ENCODE measurements at regions not wholly inside any gene's neighbourhood (a gene's known extent, or its start where the extent isn't known, plus 50 kb on each side); places are given as distances from the start of the nearest gene placed in this dataset.

DNA sequence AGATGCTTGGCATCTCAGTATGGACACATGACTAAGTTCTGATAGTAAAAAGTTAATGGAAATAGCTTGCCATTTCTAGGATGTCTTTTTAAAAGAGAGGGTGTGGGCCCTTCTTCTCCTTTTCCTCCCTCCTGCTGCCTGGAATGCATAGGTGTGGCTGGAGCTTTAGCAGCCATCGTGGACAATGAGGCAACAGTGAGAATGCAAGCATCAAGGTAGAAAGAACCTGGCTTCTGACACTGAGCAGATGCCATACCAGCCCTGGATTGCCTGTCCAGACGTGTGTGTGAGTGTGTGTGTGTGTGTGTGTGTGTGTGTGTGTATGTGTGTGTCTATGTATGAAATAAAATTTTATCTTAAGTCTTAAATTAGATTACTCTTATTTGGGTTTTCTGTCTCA lies 660.1 kb downstream of the XIRP2 start:
- DNase-seq (ENCODE audit: insufficient read length, low spot score): no peak
- no peak for FAIRE-seq

DNA sequence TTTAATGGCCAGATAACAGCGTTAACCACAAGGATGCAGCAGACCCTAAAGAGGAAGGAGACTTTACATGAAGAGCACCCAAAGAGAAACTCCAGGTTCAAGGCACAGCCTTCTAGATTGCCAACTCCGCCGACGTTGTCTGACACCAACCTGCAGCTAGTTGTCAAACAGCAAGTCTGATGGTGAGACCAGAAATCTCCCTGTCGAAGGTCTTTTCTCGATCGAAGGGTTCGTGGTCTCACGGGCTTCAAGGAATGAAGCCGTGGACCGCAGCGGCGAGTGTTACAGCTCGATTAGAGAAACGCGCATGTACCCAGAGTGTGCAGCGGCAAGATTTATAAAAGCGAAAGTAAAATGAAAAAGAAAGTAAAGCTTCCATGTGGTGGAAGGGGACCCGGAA lies 656.3 kb downstream of the XIRP2 start:
- no peak for FAIRE-seq
- no peak for DNase-seq (ENCODE audit: insufficient read length, low spot score)

DNA sequence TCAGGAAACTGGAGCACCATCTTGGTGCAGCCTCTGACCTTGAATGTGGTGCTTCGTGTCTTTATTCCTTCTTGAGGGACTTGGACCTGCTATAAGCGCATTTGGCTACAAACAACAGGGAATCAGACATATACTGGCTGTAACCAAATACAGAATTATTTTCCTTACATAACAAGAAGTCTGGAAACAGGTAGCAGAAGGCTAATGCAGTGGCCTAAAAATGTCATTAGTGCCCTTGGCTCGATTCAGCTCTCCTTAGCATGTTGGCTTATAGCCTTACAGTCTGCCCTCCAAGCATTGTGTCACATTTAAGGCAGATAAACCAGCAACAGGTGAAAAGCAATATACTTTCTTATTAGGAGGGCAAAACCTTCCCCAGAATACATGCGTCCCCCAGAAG lies 655.4 kb downstream of the XIRP2 start:
- FAIRE-seq (no peak), DNase-seq (ENCODE audit: insufficient read length, low spot score) (no peak)

DNA sequence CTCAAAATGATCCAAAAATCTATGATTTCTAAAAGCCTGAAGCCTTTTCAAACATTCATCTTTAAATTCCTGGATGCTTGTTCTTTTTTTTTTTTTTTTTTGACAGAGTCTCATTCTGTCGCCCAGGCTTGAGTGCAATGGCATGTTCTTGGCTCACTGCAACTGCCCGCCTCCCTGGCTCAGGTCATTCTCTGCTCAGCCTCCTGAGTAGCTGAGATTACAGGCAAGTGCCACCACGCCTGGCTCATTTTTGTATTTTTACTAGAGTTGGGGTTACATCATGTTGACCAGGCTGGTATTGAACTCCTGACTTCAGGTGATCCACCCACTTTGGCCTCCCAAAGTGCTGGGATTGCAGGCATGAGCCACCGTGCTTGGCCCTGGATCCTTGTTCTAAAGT lies 649.5 kb downstream of the XIRP2 start:
- FAIRE-seq (no peak), DNase-seq (ENCODE audit: insufficient read length, low spot score) (no peak)

DNA sequence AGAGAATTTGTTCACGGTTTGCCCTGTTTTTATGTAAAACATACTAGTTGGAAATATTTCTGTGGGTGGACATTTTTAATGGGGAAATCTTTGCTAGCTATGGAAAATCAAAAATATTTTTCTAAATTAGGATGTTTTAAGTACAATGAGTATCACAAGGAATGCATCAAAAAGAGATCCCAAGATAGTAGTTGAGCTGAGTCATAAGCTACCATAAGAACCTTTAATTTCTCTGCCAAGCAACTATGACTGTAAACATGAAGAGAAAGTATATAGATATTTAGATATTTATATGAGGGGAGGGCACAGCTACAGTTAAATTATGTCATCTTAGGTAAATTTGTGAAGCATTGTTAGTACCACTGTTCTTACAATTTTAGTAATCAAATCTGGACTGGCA lies 646.2 kb downstream of the XIRP2 start:
- no peak for FAIRE-seq
- no peak for DNase-seq (ENCODE audit: insufficient read length, low spot score)

DNA sequence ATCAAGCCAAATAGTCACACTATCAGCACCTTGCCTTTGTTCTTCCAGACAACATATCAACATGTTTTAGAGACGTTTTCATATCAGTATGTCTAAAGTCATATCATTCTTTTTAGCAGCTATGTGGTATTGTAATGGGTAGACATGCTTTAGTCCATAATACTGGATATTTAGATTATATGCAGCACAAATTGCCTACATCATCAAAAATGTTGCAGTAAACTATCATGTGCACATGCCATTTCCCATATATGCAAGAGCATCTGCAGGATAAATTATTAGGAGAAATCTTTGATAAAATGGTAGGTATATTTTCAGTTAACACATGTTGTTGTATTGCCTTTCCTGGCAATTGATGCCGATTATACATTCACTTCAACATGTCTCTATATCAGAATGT lies 636.5 kb downstream of the XIRP2 start:
- FAIRE-seq: no peak
- no peak for DNase-seq (ENCODE audit: insufficient read length, low spot score)

DNA sequence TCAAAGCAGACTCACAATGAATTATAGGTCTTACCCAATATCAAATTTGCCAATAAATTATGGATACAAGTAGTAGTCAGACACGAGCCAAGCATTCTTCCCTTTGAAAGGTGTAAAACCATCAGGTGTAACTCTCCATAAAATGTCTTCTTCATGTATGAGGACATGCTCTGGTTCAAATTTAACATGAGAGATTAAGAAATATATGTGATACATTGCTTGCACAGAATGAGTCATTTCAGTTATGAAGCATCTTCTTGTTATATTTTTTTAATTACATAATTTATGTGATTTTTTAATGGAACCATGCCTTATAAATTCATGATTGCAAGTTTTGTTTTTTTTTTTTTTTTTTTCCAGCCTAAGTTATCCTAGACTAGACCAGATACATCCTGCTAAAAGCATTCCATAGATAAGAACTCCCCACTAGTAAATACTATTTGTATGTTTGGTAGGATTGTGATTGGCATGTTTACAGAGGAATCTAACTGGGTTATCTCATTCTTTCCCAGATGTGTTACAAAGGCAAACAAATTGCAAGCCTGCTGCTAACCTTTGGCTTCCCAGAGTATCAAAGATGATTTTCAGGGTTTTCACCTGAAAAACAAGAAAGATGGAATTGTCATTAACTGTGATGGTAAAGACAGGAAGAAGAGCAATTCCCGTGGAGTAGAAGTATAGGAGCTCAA lies 621.9 kb downstream of the XIRP2 start:
- DNase-seq (ENCODE audit: insufficient read length, low spot score): no peak
- no peak for FAIRE-seq

DNA sequence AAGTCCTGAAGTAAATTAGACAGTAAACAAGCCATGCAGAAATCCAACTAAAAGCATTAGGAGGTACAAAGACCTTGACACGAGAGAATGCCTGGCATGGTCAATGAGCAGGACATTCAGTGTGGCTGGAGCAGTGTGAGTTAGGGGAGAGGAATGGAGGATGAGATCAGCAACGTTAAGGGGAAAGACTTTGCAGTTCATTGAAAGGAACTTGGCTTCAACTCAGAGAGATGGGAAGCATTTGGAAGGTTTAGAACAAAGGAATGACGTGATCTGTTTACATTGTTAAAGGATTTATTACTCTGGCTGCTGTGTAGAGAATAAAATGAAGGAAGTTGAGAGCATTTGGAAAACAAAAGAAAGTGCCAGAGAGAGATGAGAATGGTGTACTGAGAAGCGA lies 621.3 kb downstream of the XIRP2 start:
- DNase-seq (ENCODE audit: insufficient read length, low spot score) (no peak), FAIRE-seq (no peak)

DNA sequence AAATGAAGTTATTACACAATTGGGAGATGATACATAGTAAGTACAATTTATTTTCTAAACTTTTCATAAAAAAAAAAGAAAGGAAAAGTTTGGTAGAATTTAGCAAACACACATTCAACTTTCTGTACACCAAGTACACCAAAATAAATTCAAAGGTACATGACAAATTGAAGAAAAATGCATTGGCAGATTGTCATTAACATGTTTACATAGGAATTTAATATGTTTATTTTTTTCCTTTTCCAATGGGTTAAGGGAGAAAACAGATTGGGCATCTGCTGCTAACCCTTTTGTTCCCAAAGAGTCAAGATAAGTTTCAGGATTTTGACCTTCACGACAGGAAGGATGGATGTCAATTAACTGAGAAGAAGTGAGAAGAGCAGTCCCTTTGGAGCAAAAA lies 620.4 kb downstream of the XIRP2 start:
- DNase-seq (ENCODE audit: insufficient read length, low spot score) (no peak), FAIRE-seq (no peak)

DNA sequence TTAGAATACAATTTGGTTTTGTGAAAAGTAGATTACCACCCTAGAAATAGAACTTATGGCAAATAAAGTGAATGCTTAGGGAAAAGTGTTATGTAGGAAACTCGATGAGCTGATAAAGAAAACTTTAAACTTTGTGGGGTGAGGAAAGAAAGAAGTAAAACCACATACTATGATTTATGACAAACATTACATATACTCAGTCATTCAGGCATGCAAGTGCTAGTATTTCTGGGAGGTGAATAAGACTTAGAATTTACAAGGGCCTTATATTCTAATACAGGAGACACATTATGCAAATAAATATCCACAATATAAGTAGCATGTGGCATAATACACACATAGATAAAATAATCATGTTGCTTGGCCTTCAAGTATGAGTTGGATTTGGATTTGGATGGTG lies 618.1 kb downstream of the XIRP2 start:
- DNase-seq (ENCODE audit: insufficient read length, low spot score): no peak
- FAIRE-seq: no peak

DNA sequence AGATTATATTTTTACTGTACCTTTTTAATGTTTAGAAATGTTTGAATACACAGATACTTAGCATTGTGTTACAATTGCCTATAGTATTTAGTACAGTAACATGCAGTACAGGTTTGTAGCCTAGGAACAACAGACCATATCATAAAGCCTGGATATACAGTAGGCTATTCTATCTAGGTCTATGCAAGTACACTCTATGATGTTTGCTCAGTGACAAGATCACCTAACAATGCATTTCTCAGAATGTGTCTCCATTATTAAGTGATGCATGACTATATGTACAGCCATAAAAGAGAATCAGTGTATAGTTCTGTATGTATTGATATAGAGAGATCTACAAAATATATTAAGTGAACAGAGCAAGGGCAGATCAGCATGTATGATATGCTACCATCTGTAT lies 616.4 kb downstream of the XIRP2 start:
- DNase-seq (ENCODE audit: insufficient read length, low spot score): no peak
- FAIRE-seq: no peak

DNA sequence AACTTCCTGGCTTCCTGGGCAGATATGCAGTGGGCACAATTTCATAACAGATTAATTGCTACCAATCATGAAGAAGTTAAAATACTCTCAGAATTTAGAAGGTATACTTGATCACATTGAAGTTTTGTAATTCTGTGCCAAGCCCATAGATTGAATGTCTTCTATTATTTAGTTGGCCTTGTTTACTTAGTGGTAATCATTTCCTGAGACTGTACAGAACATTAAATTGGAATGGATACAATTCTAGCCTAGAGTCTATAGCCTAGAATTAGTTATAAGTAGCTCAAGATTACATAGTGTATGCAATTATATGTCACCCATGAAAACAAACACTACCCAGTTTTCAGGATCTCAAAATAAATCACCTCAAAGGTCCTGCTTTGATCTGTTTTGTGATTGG lies 615.8 kb downstream of the XIRP2 start:
- DNase-seq (ENCODE audit: insufficient read length, low spot score) (no peak), FAIRE-seq (no peak)

DNA sequence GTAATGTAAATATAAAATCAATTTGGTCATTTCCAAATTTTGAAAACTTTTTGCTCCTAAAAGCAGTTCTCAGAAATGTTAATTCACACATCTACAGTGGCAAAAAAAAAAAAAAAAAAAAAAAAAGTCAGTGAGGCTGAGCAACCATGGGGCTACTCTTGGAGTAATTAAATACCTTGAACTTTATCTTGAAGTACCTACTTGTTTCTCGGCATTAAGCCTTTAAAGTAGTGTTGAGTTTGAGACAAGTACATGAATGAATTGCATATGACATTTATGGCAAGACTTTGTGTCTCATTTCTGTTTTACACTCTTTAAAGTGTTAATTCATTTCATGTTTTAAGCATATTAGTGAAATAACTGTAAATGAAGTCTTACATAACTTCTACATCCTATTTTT lies 613.3 kb downstream of the XIRP2 start:
- no peak for FAIRE-seq
- DNase-seq (ENCODE audit: insufficient read length, low spot score): no peak

DNA sequence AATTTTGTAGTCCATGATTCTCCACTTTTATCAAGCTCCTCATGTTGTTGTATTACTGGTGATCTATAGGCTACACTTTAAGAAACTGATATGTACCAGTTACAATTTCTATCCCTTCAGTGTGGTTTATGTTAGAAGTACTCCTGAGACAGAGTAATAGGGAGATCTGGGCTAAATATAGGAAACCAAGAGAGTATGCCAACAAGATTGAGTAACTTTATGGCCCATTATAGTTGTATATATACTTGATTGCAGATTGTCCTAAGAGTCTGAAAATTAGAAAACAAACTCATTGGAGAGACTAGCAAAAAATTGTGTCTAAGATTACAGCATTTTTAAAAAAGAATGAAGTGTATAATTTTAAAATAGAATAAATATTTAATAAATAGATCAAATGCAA lies 605.6 kb downstream of the XIRP2 start:
- FAIRE-seq: no peak

DNA sequence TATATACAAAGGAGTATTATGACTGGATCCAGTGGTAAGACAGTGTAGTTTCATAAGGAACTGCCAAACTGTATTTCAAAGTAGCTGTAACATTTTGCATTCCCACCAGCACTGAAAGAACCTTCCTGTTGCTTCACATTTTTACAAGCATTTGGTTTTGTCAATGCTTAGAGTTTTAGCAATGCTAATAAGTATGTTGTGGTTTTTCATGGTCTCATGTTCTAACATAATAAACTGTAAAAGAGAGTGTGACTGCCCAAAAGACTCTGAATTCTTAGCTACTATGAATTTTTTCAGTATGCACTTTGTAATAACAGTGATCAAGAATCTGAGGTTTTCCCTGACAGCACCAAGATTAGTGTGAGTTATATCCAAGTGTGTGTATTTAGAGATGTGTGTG lies 604.2 kb downstream of the XIRP2 start:
- FAIRE-seq: no peak
- DNase-seq (ENCODE audit: insufficient read length, low spot score): no peak

More for the DNA sequence above, 605.6 kb downstream of the XIRP2 start:
- DNase-seq (ENCODE audit: insufficient read length, low spot score): no peak

DNA sequence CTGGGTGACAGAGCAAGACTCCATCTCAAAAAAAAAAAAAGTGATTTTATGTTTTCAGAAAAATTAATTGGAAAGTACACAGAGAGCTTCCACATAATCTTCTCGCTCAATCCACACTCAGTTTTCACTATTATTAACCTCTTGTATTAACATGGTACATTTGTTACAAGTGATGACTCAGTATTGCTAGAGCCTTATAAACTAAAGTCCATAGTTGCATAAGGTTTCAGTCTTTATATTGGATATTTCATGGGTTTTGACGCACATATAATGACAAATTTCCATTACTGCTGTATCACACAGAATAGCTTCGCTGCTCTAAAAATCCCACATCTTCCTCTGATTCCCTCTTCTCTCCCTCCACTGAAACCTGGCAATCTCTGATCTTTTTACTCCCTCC lies 603.5 kb downstream of the XIRP2 start:
- FAIRE-seq: no peak
- DNase-seq (ENCODE audit: insufficient read length, low spot score): no peak

DNA sequence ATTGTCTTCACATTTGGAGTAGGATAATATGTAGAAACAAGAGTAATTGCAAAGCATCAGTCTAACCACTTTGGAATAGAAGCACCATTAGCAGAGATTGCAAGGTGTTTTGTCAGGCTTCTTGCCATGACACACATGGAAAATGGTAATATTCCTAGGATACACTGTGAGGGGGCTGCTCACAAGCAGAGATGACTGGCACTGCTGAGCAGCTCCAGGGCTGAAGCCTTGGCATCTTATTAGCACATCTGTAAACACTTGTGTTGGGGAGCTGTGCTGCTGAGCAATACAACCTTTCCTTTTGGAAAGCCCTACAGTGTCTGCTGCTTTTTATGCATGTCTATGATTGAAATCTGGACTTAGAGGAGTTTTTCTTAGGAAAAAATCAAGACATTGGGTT lies 602.2 kb downstream of the XIRP2 start:
- DNase-seq (ENCODE audit: insufficient read length, low spot score) (no peak), FAIRE-seq (no peak)

DNA sequence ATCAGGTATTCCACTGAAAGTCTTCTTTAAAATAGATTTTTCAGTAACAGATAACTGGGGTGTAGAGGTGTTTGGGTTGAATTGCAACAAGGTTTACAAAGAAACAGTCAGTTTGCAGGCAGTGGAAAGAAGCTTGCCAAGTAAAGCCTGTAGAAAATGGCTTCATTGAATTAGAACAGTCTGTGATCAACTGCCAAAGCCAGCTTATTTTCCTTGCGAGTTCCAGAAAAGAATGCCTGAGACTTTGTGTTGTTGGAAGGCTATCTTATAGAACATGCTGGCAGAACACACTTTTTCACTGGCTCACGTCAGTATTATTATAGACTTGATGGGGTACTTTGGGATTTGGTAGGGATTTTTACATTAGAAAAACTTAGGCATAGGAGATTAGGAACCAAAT lies 601.0 kb downstream of the XIRP2 start:
- FAIRE-seq (no peak), DNase-seq (ENCODE audit: insufficient read length, low spot score) (no peak)

DNA sequence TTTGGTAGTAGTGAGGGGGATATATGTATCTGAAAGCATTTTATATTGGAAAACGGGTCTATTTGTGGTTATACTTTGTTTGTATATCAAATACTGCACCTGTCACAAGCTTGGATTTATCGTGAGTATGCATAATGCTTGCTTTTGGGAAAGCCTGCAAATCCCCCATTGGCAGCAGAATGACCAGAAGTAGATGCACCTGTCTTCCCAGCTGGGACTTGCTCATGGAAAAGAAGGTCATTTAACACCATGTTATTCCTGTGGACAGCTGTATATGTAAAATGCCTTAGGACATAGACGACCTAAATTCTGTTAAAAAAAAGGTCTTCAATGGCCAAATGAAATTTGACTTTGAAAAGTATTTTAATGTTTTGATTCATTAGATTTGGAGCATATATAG lies 599.4 kb downstream of the XIRP2 start:
- FAIRE-seq (no peak), DNase-seq (ENCODE audit: insufficient read length, low spot score) (no peak)

DNA sequence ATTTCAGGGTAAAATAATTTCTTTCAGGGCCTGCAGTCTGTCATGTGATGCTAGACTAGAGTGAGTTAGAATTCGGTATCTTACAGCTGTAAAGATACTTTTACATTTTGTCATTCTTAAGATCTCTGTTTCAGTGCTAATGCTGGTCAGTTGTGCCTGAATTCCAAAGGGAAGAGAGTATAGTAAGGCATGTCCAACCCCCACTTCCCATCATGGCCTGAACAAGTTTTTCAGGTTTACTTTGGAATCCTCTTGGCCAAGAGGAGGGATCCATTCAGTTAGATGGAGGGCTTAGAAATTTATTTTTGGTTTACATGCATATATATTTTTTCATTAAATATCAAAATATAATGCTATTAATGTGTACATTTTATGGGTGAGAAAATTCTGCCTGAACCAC lies 596.6 kb downstream of the XIRP2 start:
- no peak for DNase-seq (ENCODE audit: insufficient read length, low spot score)
- no peak for FAIRE-seq

DNA sequence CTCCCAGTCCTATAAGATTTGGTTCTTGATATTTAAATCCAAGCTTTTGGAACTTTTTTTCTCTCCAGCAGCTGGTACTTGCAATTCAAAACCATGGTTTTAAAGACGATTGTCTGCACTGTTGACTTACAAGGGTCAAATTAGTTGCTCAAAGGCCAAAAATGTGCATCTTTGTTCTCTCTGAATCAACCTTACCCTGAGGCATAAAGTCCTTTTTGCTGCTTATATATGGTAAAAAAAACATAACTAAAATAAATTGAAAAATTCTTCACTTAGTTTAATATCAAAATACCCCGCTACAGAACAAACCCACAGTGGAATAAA lies 592.7 kb downstream of the XIRP2 start:
- no peak for DNase-seq (ENCODE audit: insufficient read length, low spot score)
- no peak for FAIRE-seq

DNA sequence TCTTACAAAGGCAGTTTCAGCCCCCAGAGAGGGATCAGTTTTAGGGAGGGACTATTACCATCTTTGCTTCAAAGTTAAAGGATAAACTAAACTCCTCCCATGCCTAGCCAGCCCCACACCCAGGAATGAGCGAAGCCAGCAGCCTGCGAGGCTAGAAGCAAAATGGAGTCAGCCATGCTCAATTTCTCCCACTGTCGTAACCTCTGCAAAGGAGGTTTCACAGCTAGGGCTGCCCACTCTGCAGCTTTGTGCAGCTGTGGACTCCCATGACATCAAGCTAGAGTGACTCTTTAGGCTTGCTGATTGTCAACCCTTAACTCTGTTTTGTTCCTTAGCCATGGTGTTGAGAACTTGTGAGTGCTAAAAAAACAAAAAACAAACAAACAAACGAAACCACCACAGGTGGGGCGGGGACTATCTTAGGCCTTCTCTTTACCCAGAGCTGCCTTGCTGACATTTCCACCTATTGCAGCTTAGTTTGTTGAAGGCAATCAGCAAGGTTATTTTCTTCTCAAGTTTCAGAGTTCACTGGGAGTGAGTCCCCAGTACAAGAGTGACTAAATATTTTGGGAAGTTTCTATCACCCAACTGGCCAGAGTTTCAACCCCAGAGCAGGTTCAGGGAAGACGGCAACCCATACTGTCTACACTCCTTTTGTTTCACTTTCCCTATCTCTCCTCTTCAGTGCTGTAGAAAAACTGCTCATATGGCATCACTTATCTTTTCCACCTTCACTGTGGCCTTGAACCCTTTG lies 592.1 kb downstream of the XIRP2 start:
- FAIRE-seq (no peak), DNase-seq (ENCODE audit: insufficient read length, low spot score) (no peak)

DNA sequence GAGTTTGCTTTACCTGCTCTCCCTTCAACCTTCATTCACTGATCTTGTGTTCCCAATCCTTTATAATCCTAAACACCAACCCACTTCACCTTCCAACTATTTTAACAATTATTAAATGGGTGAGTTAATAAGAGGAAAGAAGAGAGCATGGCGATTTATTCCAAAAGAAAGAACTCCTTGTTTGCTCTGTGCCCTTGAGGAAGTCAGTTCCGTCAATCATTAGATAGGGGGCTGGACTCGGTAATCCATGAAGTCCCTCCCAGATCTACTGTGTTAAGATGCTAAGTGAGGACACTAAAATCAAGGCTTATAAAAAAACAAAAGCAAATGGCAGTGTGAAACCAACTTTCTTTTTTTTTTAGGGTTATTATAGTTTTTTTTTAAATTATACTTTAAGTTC lies 589.9 kb downstream of the XIRP2 start:
- DNase-seq (ENCODE audit: insufficient read length, low spot score): no peak
- FAIRE-seq: no peak

Data from GM19239 (cell line).